ENCODE measurements at regions not wholly inside any gene's neighbourhood (a gene's known extent, or its start where the extent isn't known, plus 50 kb on each side); places are given as distances from the start of the nearest gene placed in this dataset.

DNA sequence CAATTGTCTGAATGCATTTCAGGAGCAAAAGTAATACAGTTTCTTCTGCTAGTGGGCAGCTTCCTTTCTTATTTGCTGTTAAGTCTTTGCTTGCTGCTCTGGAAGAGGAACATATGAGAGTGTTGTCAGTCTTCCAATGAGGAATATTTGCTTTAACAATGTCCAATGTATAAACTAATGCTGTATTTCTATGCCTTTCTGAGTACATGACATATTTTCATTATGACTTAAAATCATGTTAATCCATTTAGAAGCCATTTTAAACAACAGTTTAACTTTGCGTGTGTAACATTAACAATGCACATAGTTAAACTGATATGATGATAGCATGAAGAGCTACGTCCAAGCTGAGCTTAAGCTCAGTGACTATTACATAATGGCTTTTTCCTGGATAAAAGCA, 933.4 kb upstream of the GHITM start:
- H3K27ac ChIP-seq = no peak overlapping the region
- TF ChIP-seq, protein P1, sequence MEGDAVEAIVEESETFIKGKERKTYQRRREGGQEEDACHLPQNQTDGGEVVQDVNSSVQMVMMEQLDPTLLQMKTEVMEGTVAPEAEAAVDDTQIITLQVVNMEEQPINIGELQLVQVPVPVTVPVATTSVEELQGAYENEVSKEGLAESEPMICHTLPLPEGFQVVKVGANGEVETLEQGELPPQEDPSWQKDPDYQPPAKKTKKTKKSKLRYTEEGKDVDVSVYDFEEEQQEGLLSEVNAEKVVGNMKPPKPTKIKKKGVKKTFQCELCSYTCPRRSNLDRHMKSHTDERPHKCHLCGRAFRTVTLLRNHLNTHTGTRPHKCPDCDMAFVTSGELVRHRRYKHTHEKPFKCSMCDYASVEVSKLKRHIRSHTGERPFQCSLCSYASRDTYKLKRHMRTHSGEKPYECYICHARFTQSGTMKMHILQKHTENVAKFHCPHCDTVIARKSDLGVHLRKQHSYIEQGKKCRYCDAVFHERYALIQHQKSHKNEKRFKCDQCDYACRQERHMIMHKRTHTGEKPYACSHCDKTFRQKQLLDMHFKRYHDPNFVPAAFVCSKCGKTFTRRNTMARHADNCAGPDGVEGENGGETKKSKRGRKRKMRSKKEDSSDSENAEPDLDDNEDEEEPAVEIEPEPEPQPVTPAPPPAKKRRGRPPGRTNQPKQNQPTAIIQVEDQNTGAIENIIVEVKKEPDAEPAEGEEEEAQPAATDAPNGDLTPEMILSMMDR (conservative IDR thresholded peaks at IDR 0.05) = no peak
- no peak for TF ChIP-seq ZFX (IDR thresholded peaks at IDR 0.05)

DNA sequence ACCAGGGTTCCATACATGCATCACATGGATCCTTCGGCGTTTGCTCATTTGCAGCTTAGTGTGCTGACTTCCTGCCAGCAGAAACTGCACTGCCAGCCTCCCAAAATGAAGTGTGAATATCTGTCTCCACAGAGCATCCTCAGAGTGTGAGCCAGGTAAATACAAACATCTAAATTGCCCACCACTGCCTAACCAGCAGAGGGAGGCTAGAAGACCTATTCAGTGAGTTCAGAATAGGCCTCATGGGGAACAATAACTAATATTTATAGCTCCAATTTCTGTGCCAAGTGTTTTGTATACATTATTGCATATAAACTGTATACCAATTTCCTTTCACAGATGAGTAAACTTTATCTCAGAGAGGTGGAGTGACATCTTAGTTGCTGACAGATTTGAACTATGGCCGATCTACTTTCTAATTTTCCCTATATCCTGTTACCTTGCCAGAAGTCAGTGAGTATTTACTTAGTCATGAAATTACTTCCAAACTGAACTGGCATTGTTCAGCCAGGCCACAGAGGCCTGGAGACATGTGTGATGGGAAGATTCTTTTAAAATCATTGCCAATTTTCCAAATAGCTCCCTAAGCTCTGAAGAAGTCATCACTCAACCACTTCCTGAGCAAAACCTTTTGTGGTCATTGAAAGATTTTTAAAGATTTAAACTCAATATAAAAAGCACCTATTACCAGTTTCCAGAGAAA, 926.5 kb upstream of the GHITM start:
- no peak for TF ChIP-seq ZFX (IDR thresholded peaks at IDR 0.05)
- TF ChIP-seq, protein P1 (conservative IDR thresholded peaks at IDR 0.05) = no peak

DNA sequence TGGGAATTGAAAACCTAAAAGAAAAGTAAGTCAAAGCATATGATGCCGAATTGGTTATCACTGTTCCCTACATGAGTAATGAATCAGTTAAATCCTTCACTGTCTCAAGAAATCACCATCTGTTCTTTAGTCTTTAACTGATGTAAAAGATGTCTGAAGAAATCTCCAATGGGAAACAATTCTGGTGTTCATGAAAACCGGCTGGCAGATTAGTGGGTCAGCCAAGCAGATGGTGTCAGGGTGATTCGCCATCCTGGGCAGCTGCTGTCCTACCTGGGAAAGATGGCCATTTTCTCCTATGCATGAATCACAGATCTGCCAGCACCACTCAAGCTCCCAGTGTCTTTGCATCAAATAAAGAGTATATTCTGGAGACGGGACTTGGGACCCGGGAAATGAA, 925.2 kb upstream of the GHITM start:
- no peak overlapping the region for H3K27ac ChIP-seq
- no peak for TF ChIP-seq ZFX (IDR thresholded peaks at IDR 0.05)
- TF ChIP-seq, protein P1 (conservative IDR thresholded peaks at IDR 0.05) = no peak

More for the DNA sequence above, 926.5 kb upstream of the GHITM start:
- peak overlapping the region; percentile 44; the same call in 1 of the 2 replicates for H3K27ac ChIP-seq

DNA sequence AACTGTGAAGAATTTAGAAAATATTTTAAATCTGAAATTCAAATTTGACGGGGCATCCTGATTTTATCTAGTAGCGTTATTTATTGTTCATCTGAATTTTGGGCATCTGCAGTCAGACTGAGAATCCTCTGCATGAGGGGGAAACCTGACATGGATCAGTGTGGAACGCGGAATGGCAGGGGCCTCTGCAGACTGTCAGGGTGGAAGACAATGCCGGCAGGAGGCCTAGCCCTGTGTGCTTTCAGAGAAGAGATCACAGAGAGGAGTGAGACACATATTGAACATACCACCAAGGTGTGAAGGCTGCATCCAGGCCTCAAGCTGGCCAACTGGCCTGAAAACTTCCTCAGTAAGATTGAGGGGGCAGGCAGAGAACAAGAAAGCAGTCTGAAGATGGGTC, 921.1 kb upstream of the GHITM start:
- H3K27ac ChIP-seq = no peak overlapping the region
- TF ChIP-seq, protein P1 (conservative IDR thresholded peaks at IDR 0.05) = no peak
- TF ChIP-seq ZFX (IDR thresholded peaks at IDR 0.05) = no peak

DNA sequence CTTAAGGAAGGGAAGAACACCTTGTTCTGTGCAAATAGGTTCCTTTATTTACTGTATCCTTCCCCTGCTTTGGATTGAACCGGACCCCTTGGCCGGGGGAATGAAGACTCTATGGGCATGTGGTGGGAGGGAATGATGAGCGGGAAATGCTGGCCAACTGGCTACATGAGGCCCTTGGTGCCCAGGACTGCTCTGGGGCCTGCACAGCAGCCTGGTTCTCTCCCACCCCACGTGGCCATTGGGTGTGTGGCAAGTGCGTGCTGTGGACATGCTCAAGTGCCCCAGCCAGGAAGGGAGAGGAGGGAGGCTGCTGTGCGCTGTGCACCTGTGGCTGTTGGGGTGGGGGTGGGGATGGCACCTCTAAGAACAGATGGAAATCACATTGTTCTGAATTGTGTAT, 917.0 kb upstream of the GHITM start:
- TF ChIP-seq ZFX (IDR thresholded peaks at IDR 0.05) = no peak
- TF ChIP-seq, protein P1 (conservative IDR thresholded peaks at IDR 0.05) = no peak
- H3K27ac ChIP-seq = peak overlapping the region; percentile 11

DNA sequence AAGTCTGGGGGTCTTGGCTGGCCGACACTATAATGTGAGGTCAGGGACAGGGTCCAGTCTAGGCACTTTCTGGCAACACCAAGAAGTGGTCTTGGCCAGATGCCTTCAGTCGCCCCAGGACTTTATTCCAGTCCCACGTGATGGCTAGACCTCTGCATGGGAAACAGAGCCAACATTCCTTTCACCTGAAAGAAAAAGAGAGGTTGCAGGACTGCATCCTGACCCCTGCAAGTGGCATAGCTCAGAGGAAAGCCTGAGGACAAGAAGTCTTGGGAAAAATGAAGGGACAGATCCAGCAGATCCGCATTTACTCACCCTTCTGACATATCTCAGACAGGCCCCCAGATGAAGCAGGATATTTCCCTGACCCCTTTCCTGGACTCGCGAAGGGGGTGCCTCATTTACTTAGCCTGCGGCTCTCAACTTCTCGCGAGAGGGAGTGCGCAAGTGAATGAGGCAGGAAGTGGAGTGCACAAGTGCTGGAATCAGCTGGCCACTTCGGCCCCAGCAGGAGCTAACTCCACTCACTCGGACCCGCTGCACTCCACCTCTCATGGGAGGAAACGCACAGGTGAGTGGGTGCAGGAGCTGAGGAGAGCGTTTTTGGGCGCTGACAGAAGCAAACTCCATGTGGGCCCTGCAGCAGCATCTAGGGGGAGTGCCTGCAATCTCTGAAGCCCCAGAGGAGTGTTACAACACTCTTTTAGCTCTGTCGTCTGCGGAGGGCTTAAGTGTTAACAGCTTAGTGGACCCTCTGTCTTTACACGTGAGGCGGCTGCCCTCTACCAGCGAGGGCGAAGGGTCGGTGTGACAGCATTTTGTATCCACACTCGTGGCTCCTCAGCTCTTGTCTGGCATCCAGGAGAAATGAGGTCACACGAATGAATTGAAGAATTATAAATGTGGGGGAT, 916.2 kb upstream of the GHITM start:
- H3K27ac ChIP-seq = no peak overlapping the region; the same call in 1 of the 2 replicates
- TF ChIP-seq, protein P1 (conservative IDR thresholded peaks at IDR 0.05) = no peak
- no peak for TF ChIP-seq ZFX (IDR thresholded peaks at IDR 0.05)

DNA sequence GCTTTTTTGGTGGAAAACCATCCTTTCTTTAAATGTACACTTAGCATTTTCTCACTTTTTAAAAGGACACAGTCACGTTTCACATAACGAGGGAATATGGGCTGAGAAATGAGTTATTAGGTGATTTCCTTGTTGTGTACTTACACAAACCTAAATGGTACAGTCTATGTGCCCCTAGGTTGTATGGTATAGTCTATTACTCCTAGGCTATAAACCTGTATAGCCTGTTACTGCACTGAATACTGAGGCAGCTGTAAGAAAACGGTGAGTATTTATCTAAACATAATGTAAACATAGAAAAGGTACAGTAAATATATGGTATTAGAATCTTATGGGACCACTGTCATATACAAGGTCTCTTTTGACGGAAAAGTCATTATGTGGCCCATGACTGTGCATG, 913.5 kb upstream of the GHITM start:
- H3K27ac ChIP-seq = no peak overlapping the region
- TF ChIP-seq ZFX (IDR thresholded peaks at IDR 0.05) = no peak
- TF ChIP-seq, protein P1 (conservative IDR thresholded peaks at IDR 0.05) = no peak

All from C4-2B (cell line).